Adrenal gland (tissue), 9 donors: ENCODE measurements at regions not wholly inside any gene's neighbourhood (a gene's known extent, or its start where the extent isn't known, plus 50 kb on each side); places are given as distances from the start of the nearest gene placed in this dataset.
A peak's percentile ranks its signal among the peaks of the same experiment; 100 is the strongest.

Source experiments
- DNase-seq, 7 donors: peaks; one replicate each; pipeline ENCODE4 v3.0.0-alpha.2; 2019 to 2020
- H3K27ac ChIP-seq, 5 donors: fragments of 200-600 bp; sonication (generic) in 4 of 5; 1 replicate in 3 of 5; 2 replicates in 2 of 5; pipeline versions ENCODE4 v1.5.1 to v1.8.0; 2016 to 2020; ENCODE audit warnings: mild to moderate bottlenecking in 1 of 5
- H3K27me3 ChIP-seq: fragments of 200-600 bp; 2 replicates; pipeline ENCODE4 v1.8.0; 2021
- H3K36me3 ChIP-seq, 2 donors: fragments of 200-600 bp; replicated peaks in 1 of 2; 1 replicate in 1 of 2; 2 replicates in 1 of 2; pipeline versions ENCODE4 v1.5.1 to v1.8.0; 2018 to 2022
- H3K4me1 ChIP-seq, 2 donors: fragments of 200-600 bp; replicated peaks in 1 of 2; 1 replicate in 1 of 2; 2 replicates in 1 of 2; pipeline versions ENCODE4 v1.5.1 to v1.8.0; 2018 to 2021
- H3K4me3 ChIP-seq, 4 donors: fragments of 200-600 bp; sonication (generic) in 3 of 4; one replicate each; pipeline ENCODE4 v1.5.1; 2016 to 2018
- H3K9me3 ChIP-seq, 3 donors: fragments of 200-600 bp; sonication (generic) in 1 of 3; replicated peaks in 1 of 3; 1 replicate in 2 of 3; 2 replicates in 1 of 3; pipeline versions ENCODE4 v1.5.1 to v1.8.0; 2016 to 2021
- CTCF ChIP-seq, 6 experiments: fragments of 450-650 bp in 4 of 6; fragments of 200-600 bp in 2 of 6; sonication (generic) in 1 of 6; IDR thresholded peaks; 1 replicate in 5 of 6; 2 replicates in 1 of 6; pipeline versions ENCODE4 v1.5.1 to v1.8.0; 2016 to 2021; ENCODE audit warnings: antibody characterized with exemption in 6 of 6, mild to moderate bottlenecking in 2 of 6, moderate library complexity in 1 of 6
- POLR2A ChIP-seq, 2 donors: fragments of 450-650 bp; IDR thresholded peaks; one replicate each; pipeline ENCODE4 v1.6.1; 2017; ENCODE audit warnings: antibody characterized with exemption in 2 of 2, mild to moderate bottlenecking in 2 of 2, moderate library complexity in 1 of 2
- WGBS, 4 donors: extraction: QIAGEN DNeasy Blood & Tissue Kit in 2 of 4; methylation state at CpG; one replicate each; pipeline versions ENCODE4 v1.1.5 to v1.1.7; 2013 to 2017; 5-methylcytosine and 5-hydroxymethylcytosine counted together
- intact Hi-C, 2 donors: fragments of 100-400 bp; cut with DNase I; formaldehyde crosslinking; loops; one replicate each; pipeline versions ENCODE4 v1.14.1 to v1.15.0; 2022 to 2023
- donor health status: healthy with polysubstance abuse.
- donor health status: Bipolar disorder and iron deficiency.
- donor health status: DM: yes; HTN: yes; CAD: no.
- donor health status: DM: no; HTN: no; CAD: no.
- donor health status: DM: no; HTN: no; CAD: no.

GRCh38 chrX:147570483-147570882 lies 341.2 kb upstream of the FMR1 start:
- DNase-seq, result no peak
- H3K27ac ChIP-seq, result no peak overlapping the region
- no peaks in the 10 kb centered on the region for H3K36me3 ChIP-seq
- intact Hi-C loops, result no loop called here
- TF ChIP-seq POLR2A (IDR thresholded peaks at IDR 0.05) (no peak), CTCF (IDR thresholded peaks at IDR 0.05) (no peak)
- H3K4me1 ChIP-seq, result no peaks in the 10 kb centered on the region
- 21 to 38% (median 31%) methylated on average over 1 of the region's 1 CpG for WGBS, 4 donors
- H3K9me3 ChIP-seq, result no peaks in the 10 kb centered on the region
- H3K27me3 ChIP-seq, result no peaks in the 10 kb centered on the region
- H3K4me3 ChIP-seq, result no peak overlapping the region

DNA sequence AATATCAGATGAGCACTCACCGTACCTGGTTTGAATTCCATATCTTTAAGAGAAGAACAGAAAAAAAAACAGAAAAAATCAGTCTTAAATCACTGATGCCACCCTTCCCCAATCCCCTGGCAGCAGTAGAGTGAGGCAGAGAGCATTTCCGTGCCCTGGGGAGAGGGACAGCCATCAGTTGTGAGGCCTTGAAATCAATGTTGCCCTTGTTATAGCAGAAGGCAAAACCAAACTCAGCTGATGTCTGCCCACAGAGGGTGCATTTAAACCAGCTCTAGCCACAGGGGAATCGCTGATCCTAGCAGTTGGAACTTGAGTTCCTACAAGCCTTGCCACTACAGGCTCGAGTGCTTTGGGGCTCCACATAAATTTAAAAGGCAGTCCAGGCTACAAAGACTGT lies 338.5 kb upstream of the FMR1 start:
- H3K36me3 ChIP-seq, result no peaks in the 10 kb centered on the region
- no peaks in the 10 kb centered on the region for H3K9me3 ChIP-seq
- H3K4me3 ChIP-seq, result no peak overlapping the region
- TF ChIP-seq CTCF (IDR thresholded peaks at IDR 0.05), result no peak
- TF ChIP-seq POLR2A (IDR thresholded peaks at IDR 0.05), result no peak
- 63 to 91% (median 70%) methylated on average over 1 to 4 of the region's 4 CpGs for WGBS, 4 donors
- H3K27me3 ChIP-seq, result no peaks in the 10 kb centered on the region
- no peak for DNase-seq
- intact Hi-C loops, result no loop called here
- no peaks in the 10 kb centered on the region for H3K4me1 ChIP-seq
- no peak overlapping the region for H3K27ac ChIP-seq

GRCh38 chrX:147602176-147602696 lies 309.5 kb upstream of the FMR1 start:
- H3K36me3 ChIP-seq, result no peaks in the 10 kb centered on the region
- WGBS, 4 donors, result 27 to 42% (median 37%) methylated on average over 2 to 3 of the region's 3 CpGs
- TF ChIP-seq CTCF (IDR thresholded peaks at IDR 0.05), result no peak
- TF ChIP-seq POLR2A (IDR thresholded peaks at IDR 0.05), result no peak
- no peak overlapping the region for H3K27ac ChIP-seq
- intact Hi-C loops, result no loop called here
- no peaks in the 10 kb centered on the region for H3K9me3 ChIP-seq
- peak in 1 of 7 donors; percentile 8 for DNase-seq
- no peaks in the 10 kb centered on the region for H3K4me1 ChIP-seq
- H3K4me3 ChIP-seq, result no peak overlapping the region
- no peaks in the 10 kb centered on the region for H3K27me3 ChIP-seq

DNA sequence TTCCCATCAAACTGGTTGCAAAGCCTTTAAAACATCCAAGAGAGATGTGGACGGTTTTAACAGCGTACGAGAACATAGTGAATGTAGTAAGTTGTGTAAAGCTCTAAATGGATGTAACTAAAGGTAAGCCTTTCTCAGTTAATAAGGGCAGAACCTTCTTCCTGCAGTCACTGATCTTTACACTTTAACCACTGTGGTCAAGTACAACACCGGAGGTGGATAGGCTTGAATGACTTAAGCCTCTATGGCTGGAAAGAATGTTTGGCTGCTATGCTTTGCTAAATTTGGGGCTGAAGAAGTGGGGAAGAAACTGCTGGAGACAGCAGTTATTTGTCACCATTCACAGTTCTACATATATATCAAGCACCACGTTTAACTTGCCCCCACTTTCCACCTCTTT lies 285.1 kb upstream of the FMR1 start:
- whole genome bisulfite sequencing, 4 donors, result 73 to 91% (median 78%) methylated on average over 5 of the region's 5 CpGs
- intact Hi-C loops, result no loop called here
- no peaks in the 10 kb centered on the region for H3K9me3 ChIP-seq

More for the DNA sequence above, 285.1 kb upstream of the FMR1 start:
- TF ChIP-seq CTCF (IDR thresholded peaks at IDR 0.05), result no peak
- TF ChIP-seq POLR2A (IDR thresholded peaks at IDR 0.05), result no peak
- Histone ChIP-seq H3K36me3 (no peaks in the 10 kb centered on the region), H3K4me3 (no peak overlapping the region), H3K27ac (no peak overlapping the region), H3K27me3 (no peaks in the 10 kb centered on the region), H3K4me1 (no peaks in the 10 kb centered on the region)
- no peak for DNase-seq
